ELR (cell line): ENCODE measurements at regions not wholly inside any gene's neighbourhood (a gene's known extent, or its start where the extent isn't known, plus 50 kb on each side); places are given as distances from the start of the nearest gene placed in this dataset.
"Not testable (repeated sequence)": the region's sequence is repeated elsewhere in the genome, so short reads cannot be mapped to it uniquely, and the experiment has no call there.

ENCODE experiments used
- DNase-seq: peaks from one replicate; pipeline ENCODE4 v3.0.0-alpha.2; 2015; ENCODE audit warnings: low read depth

DNA sequence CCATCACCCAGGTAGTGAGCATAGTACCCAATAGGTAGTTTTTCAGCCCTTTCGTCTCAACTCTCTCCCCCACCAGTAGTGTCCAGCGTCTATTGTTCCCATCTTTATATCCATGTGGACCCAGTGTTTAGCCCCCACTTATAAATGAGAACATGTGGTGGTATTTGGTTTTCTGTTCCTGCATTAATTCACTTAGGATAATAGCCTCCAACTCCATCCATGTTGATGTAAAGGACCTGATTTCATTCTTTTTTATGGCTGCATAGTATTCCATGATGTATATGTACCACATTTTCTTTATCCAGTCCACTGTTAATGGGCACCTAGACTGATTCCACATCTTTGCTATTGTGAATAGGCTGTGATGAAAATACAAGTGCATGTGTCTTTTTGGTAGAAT is 51.3 kb downstream of the NACA2 start:
- DNase-seq: not testable (repeated sequence)

DNA sequence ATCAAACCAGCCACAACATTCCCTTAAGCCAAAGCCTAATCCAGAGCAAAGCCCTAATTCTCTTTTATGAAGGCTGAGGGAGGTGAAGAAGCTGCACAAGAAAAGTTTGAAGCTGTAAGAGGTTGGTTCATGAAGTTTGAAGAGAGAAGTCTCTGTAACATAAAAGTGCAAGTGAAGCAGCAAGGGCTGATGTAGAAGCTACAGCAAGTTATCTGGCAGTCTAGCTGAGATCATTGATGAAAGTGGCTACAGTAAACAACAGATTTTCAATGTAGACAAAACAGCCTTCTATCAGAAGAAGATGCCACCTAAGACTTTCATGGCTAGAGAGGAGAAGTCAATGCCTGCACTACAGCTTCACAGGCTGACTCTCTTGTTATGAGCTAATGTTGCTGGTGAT is 52.5 kb downstream of the NACA2 start:
- no peak for DNase-seq

DNA sequence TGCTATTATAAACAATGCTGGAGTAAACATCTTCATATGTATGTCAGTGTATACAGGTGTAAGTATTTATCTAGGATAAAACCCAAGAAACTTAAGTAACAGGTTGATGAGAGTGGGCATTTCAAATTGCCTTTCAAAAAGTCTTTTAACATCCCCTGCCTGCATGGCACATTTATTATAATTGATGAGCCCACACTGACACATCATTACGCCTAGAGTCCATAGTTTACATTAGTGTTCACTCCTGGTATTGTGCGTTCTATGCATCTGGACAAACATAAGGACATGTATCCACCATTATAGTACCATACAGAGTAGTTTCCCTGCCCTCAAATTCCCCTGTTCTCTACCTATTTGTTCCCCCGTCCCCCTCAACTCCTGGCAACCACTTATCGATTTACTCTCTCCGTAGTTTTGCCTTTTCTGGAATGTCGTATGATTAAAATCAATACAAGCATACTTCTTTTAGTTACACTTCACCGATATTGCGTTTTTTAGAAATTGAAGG is 53.7 kb downstream of the NACA2 start:
- peak; percentile 22 for DNase-seq

DNA sequence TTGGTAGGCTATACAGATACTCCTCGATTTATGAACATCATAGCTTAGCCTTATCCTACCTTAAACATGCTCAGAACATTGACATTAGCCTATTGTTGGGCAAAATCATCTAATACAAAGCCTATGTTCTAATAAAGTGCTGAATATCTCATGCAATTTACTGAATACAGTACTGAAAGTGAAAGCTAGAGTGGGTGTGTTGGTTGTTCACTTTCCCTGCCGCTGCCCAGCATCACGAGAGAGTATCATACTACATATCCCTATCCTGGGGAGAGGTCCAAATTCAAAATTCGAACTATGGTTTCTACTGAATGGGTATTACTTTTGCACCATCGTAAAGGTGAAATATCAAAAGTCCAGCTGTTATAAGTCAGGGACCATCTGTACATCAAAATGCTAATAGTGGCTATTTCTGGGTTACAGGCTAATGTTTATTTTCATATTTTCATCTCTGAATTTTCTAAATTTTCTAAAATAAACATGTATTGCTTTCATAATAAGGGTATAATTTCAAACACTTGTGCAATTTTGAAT is 54.5 kb downstream of the NACA2 start:
- DNase-seq: peak; percentile 45
